ENCODE measurements at regions not wholly inside any gene's neighbourhood (a gene's known extent, or its start where the extent isn't known, plus 50 kb on each side); places are given as distances from the start of the nearest gene placed in this dataset.

DNA sequence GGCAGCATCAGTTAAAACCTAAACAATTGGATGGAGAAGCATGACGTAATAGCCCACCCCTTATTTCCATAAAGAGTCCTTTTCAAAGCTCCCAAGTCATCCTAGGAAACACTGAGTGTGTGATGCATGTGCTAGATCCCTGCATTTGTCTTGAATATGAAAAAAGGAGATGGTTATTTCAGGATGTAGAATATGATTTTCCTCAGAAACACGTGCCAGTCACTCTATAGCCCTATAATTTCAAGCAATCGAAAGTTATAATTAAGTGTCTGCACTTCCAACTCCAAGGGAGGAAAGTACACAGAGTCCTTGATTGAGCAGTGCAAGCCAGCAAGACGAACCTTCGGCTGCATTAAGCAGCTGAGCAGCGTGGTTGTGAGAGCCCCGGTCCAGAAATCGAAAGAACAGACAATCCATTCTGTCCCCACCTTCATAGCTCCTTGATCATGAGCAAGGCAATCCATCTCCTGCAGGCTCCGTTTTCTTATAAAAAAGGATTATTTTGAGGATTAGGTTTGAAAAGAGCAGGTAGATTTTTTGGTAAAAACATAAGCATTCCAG lies 287.7 kb downstream of the FBXO15 start:
- DNase-seq (ENCODE audit: low read depth in 2 of 2): no peak

GRCh38 chr18:73852789-73853549 lies 294.7 kb downstream of the FBXO15 start:
- no peak for DNase-seq (ENCODE audit: low read depth in 2 of 2)

GRCh38 chr18:73850782-73851181 lies 296.9 kb downstream of the FBXO15 start:
- no peak for DNase-seq (ENCODE audit: low read depth in 2 of 2)

DNA sequence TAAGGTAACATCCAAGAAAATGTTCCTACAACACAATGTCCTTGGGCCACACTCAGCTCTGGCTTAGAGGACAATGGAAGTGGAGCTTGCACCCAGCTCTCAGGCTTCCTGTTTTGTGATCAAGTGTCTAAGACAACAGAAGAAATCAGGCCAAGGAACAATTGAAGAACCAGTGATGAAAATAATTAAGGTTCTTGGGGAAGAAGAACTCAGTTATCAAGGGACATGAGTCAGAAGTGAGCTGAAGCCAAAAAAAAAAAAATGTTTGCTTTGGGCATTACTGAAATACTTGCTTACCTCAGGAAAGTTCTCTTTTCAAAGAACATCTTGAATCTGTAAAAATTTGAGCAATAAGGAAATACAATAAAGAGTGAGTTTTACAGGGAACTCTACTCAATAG lies 299.0 kb downstream of the FBXO15 start:
- no peak for DNase-seq (ENCODE audit: low read depth in 2 of 2)

DNA sequence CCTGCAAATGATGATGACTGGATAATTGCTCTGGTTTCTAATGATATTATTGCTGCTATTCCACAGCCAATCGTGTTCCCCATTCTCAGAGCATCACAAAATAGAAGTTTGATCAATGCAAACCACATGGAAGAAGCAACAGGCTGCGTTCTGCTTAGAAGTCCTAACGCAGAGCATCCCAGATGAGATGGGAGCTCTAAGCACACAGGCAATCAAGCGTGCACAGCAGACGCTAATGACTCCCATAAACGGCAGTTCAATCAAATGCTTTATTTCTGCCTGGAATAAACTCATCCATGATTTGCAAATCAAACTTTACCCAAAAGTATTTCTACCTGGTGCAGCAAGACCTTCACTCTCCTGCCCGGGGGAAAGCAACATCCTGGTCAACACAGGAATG lies 304.2 kb downstream of the FBXO15 start:
- DNase-seq (ENCODE audit: low read depth in 2 of 2): no peak

- no peak for DNase-seq (ENCODE audit: low read depth in 2 of 2)
Observed at GRCh38 chr18:73842795-73843394, 304.7 kb downstream of the FBXO15 start.

DNA sequence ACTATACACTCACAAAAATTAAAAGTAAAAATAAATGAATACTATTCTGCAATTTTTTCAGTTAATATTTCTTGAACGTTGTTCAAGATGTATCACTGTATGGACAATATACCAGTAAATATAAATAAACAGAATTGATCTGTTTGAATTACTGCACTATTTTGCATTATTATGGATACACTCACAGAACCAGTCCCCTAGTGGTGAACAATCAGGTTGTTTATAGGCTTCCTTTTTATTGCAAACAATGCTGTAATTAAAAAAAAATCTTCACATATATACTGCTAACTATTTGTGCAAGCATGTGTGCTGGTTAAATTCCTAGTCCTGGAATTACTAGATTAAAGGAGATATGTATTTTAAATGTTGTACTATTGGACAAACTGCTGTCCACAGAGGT lies 306.0 kb downstream of the FBXO15 start:
- DNase-seq (ENCODE audit: low read depth in 2 of 2): no peak

GRCh38 chr18:73840319-73840945 lies 307.2 kb downstream of the FBXO15 start:
- no peak for DNase-seq (ENCODE audit: low read depth in 2 of 2)

DNA sequence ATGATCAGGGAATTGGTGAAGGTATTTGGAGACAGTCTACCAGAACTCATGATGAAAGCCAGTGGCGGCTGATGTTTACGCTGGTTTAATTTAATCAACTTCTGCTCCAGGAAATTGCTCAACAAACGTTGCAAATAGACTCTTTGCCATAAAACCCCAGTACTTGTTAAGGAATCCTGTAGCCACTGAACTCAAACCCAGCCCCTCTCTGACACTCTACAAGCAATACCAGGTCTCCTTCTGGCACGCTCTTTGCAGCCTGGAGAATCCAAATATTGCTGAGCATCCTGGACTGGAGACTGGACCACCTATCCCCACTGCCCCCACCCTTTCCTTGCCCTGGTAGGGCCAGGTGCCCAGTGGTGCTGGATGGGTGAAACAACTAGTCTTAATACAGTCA lies 308.2 kb downstream of the FBXO15 start:
- no peak for DNase-seq (ENCODE audit: low read depth in 2 of 2)

DNA sequence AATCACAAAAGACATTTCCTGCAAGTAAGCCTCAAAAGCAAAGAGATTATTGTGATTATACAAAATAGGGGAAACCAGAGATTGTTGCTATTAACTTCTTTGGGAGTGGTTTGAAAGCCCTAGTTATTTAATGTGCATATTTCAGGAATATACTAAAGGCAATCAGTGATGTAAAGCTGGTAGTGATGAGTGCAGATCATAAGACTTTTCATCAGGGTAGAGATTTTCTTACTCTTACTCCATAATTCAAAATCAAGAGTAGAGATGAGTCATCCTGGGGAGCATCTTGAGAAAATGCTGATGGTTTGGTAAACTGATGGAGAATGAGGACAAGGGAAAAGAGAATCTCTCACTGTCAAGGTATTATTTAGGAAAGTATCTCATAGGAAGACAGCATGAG lies 309.5 kb downstream of the FBXO15 start:
- DNase-seq (ENCODE audit: low read depth in 2 of 2): no peak

- no peak for DNase-seq (ENCODE audit: low read depth in 2 of 2)
Observed at GRCh38 chr18:73835656-73836364, 311.8 kb downstream of the FBXO15 start.

DNA sequence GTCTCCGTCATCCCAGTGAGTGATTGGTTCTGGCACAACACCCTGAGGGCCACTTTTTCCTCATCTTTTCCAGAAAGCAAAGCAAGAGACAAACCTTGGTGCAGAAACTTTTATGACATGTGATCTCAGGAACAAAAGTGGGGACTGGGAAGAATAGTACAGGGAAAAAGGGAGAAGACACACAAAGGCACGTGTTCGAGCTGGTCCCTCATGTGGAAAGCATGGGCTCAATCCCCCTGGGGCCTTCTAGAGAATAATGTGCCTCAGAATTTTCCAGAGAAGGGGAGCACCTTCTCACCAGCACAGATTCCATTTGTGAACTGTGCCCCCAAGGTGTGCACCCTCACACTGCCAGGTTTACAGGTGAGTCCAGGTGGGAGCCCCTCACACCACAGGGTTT lies 312.6 kb downstream of the FBXO15 start:
- DNase-seq (ENCODE audit: low read depth in 2 of 2): no peak

DNA sequence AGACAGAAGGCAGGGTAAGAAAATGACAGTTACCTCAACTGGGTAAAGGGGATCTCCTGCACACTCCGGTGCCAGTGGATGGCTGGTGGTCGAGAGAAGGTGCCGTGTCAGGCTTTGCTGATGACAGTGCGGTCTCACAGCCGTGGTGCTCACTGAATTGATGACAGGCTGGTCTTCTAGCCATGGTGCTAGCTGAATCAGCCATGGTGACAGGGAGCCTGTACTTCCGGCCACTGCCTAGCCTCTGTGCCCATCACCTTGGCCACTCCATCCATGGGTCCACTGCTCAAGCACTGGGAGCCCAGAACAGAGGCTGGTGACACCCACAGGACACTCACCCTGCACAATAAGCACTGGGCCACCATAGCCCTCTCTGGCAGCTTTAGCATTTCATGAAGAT lies 315.9 kb downstream of the FBXO15 start:
- DNase-seq (ENCODE audit: low read depth in 2 of 2): no peak

- DNase-seq (ENCODE audit: low read depth in 2 of 2): no peak
Observed at GRCh38 chr18:73829146-73829545, 318.5 kb downstream of the FBXO15 start.

DNA sequence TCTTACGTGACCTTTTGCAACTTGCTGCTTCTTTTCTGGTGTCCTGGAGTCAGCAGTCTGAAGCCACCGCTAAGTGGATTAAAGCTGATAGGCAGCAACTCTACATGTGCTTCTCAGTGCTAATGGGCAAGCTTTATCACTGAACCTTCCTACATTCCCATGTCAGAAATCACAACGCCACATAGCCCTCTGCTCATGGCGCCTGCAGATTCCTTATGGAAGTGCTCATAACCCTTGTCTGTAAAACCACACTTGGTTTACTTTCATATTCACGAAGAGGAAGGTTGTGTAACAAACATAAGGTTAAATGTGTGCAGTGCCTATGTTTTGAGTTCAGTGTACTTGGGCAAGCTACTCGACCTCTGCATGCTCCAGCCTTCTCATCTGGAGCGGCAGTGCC lies 319.8 kb downstream of the FBXO15 start:
- DNase-seq (ENCODE audit: low read depth in 2 of 2): no peak

DNA sequence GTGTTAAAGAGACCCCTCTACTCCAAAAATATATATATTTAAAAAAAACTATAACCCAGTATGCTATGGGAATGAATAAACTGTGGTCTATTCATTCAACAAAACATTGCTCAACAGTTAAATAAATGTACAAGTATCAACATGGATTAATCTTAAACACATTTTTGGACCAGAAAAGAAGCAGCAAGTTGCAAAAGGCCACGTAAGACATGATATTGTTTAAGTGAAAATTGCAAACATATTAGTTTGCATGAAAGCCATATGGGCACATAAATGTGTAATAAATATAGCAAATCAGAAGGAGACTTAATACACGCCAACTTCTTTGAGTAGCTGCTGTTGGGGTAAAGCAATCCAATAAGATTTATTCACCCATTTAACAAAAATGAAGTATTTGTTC lies 321.5 kb downstream of the FBXO15 start:
- no peak for DNase-seq (ENCODE audit: low read depth in 2 of 2)

DNA sequence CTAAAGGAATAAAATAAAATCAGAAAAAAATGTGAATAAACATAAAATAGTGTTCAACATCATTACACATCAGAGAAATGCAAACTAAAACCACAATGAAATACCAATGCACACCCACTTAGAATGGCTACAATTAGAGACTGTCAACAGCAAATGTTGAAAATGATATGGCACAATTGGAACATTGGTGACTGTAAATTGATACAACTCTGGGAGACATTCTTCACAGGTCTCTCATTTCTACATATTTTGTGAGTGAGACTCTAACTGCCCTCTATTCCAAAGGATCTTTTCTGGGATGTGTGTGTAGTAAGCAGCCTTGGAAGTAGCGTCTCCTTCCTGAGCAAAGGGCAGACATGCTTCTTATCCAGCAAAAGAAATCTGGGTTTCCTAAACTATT lies 323.0 kb downstream of the FBXO15 start:
- no peak for DNase-seq (ENCODE audit: low read depth in 2 of 2)

DNA sequence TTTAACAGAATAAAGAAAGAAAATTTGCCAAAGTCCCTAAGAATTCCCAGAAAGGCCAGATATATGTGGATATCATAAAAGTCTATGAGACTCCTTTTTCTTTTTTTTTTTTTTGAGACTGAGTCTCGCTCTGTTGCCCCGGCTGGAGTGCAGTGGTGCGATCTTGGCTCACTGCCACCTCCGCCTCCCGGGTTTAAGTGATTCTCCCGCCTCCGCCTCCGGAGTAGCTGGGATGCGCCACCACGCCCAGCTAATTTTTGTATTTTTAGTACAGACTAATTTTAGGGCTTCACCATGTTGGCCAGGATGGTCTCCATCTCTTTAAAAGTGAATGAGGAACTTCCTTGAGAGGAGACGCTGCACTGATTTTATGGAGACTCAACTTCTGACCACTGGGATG lies 335.2 kb downstream of the FBXO15 start:
- no peak for DNase-seq (ENCODE audit: low read depth in 2 of 2)

DNA sequence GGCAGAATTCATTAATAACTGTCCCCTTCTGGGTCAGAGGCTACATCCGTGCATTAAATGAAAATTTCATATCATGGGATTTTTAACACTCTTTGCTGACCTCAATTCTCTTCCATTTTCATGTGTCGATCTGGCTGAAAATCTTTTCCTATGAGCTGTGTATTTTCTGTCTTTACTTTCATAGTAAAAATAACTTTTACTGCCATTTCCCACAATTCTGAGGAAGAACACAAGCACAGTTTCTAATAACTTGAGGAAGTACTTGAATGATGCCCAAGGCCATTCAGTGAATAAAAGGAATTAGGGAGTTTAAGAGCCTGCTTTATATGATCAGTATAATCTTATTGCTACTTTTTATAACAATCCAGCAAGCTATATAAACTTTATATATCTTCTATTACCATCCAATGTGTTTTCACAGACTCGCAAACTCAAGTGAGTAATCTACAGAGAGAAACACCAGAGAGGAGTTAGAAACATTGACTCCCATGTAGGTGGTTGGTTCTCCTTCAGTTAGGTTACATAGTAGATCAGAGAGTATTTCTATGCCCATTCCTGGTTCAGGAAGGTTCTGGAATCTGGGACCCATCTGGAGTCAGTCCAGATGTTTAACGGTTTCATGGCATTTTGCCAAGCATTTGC lies 340.0 kb downstream of the FBXO15 start:
- no peak for DNase-seq (ENCODE audit: low read depth in 2 of 2)

DNA sequence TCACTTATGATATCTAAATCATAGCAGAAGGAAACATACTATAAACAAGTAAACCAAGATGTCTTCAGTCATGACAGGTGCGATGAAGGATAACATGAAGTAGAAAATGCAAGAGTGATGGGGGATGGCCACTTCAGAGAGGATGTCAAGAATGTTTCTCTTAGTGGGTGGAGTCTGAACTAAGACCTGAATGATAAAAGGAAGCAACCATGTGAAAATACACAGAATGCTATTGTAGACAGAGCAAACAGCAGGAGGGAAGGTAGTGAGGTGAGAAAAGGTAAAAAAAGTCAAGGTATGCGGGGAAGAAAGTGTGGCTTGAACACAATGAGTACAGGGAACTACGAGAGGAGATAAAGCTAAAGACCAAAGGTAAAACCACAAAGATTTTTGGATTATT lies 341.6 kb downstream of the FBXO15 start:
- no peak for DNase-seq (ENCODE audit: low read depth in 2 of 2)

DNA sequence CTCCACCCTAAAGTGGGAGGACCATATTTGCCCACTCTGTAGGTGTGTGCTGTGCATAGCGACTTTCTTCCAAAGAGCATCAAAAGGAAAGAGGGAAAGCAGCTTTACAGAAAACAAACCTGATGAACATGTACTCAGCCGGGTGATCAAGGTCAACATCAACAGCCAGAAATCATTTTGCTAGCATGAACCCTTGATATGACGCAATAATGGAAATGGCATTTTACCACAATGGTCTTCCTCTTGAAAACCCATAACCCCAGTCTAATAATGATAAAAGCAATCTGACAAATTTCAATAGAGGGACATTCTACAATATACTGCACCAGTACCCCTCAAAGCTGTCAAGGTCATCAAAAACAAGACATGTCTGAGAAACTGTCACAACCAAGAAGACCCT lies 350.2 kb downstream of the FBXO15 start:
- no peak for DNase-seq (ENCODE audit: low read depth in 2 of 2)

DNA sequence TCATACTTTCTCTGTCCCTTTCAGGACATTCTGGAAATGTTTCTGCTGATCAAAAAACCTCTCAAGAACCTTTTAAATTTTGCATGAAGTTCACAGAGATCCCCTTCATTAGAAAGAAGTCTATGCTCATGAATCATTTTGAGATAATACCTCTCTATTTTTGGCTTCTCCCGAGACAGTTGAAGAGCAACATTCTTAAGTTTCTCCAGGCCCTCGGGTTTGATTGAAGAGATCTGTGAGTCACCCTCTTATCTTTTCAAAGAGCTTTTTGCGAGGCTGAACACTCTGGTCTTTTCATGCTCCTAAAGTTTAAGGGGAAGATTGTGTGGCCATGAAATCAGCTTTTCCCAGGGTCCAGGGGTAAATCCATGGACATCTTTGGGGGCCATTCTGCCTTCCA lies 354.2 kb downstream of the FBXO15 start:
- DNase-seq (ENCODE audit: low read depth in 2 of 2): no peak

All from stimulated activated CD8-positive, alpha-beta memory T cell treated with anti-CD3 and anti-CD28 coated beads, Interleukin-15, amount 100 ng/mL, for 48 hours (primary cell).